OCI-LY7 (cell line): ENCODE measurements at regions not wholly inside any gene's neighbourhood (a gene's known extent, or its start where the extent isn't known, plus 50 kb on each side); places are given as distances from the start of the nearest gene placed in this dataset.

ENCODE experiments used
- BruUV-seq: library from RNA; stranded (reverse); fragments of 400-500 nt; replicated peaks from 2 replicates; lab custom pipeline; 2021; lab: Mats Ljungman, UMichigan
- CTCF ChIA-PET: fragments of 300-600 bp; sonication (Branson Sonifier 250); formaldehyde crosslinking; loops from one replicate; lab custom pipeline; 2022; ENCODE audit warnings: antibody characterized with exemption; ENCODE audit not compliant: unreplicated experiment; lab: Charles Lee
- POLR2A ChIA-PET: fragments of 300-600 bp; sonication (Branson Sonifier 250); formaldehyde crosslinking; loops from one replicate; lab custom pipeline; 2022; ENCODE audit warnings: antibody characterized with exemption; lab: Charles Lee
- DNase-seq: peaks from one replicate; pipeline ENCODE4 v3.0.0-alpha.2; 2015; ENCODE audit warnings: low spot score
- H2AFZ ChIP-seq: fragments of 200-600 bp; sonication (generic), shearing (Covaris generic); 2 replicates; pipeline ENCODE4 v1.6.1; 2014; ENCODE audit warnings: mild to moderate bottlenecking, antibody characterized with exemption, low read length, moderate library complexity
- H3K27ac ChIP-seq: fragments of 200-600 bp; sonication (generic); 2 replicates; pipeline ENCODE4 v1.5.1; 2014; ENCODE audit warnings: mixed run types, low read depth, mild to moderate bottlenecking, moderate library complexity, low read length, inconsistent platforms; ENCODE audit not compliant: poor library complexity, severe bottlenecking
- H3K36me3 ChIP-seq: fragments of 200-600 bp; sonication (generic); 2 replicates; pipeline ENCODE4 v1.6.1; 2014; ENCODE audit warnings: mild to moderate bottlenecking, antibody characterized with exemption, low read length, moderate library complexity, mixed read lengths; ENCODE audit not compliant: insufficient read depth
- H3K4me1 ChIP-seq: fragments of 200-600 bp; sonication (generic); 2 replicates; pipeline ENCODE4 v1.5.1; 2014; ENCODE audit warnings: mild to moderate bottlenecking, low read length; ENCODE audit not compliant: insufficient read depth, poor library complexity, severe bottlenecking
- H3K4me2 ChIP-seq: fragments of 200-600 bp; sonication (generic); 2 replicates; pipeline ENCODE4 v1.6.1; 2014; ENCODE audit warnings: mild to moderate bottlenecking, low read length
- H3K4me3 ChIP-seq: fragments of 200-600 bp; sonication (generic); 2 replicates; pipeline ENCODE4 v1.5.1; 2014; ENCODE audit warnings: mild to moderate bottlenecking, low read depth, low read length; ENCODE audit not compliant: poor library complexity, severe bottlenecking
- H3K79me2 ChIP-seq: fragments of 200-600 bp; sonication (generic); 2 replicates; pipeline ENCODE4 v1.6.1; 2016; ENCODE audit warnings: low read depth, mild to moderate bottlenecking, low read length, moderate library complexity, mixed read lengths; ENCODE audit not compliant: insufficient read depth
- H3K9me2 ChIP-seq: fragments of 200-600 bp; sonication (generic); 2 replicates; pipeline ENCODE4 v1.6.1; 2016; ENCODE audit warnings: mild to moderate bottlenecking, low read length, mixed read lengths; ENCODE audit not compliant: insufficient read depth
- H3K9me3 ChIP-seq: fragments of 200-600 bp; sonication (generic); 2 replicates; pipeline ENCODE4 v1.6.1; 2014; ENCODE audit warnings: mild to moderate bottlenecking, mixed run types, low read length, mixed read lengths
- H4K20me1 ChIP-seq: fragments of 200-600 bp; sonication (generic); 2 replicates; pipeline ENCODE4 v1.6.1; 2014; ENCODE audit warnings: mild to moderate bottlenecking, antibody characterized with exemption, low read length, moderate library complexity, mixed read lengths; ENCODE audit not compliant: insufficient read depth
- CTCF ChIP-seq: fragments of 200-600 bp; sonication (generic); conservative IDR thresholded peaks from 2 replicates; pipeline ENCODE4 v1.5.1; 2014; ENCODE audit warnings: mild to moderate bottlenecking, antibody characterized with exemption, low read length, moderate library complexity, mixed read lengths
- EZH2phosphoT487 ChIP-seq: fragments of 200-600 bp; sonication (generic); IDR thresholded peaks from 2 replicates; pipeline ENCODE4 v1.6.1; 2018; ENCODE audit warnings: low read depth, borderline replicate concordance, mild to moderate bottlenecking, mixed run types, antibody characterized with exemption, low read length, moderate library complexity, mixed read lengths
- intact Hi-C: fragments of 100-400 bp; cut with micrococcal nuclease; formaldehyde crosslinking; loops from one replicate; pipeline ENCODE4 v1.10.0; 2022; ENCODE audit not compliant: unreplicated experiment

- no peak overlapping the region for H2AFZ ChIP-seq
- TF ChIP-seq CTCF (no peak), EZH2phosphoT487 (no peak)
Measured at GRCh38 chr13:88685459-88685858, 1014.3 kb downstream of the SLITRK5 start.

GRCh38 chr13:88701551-88701950 is 1030.4 kb downstream of the SLITRK5 start:
- Histone ChIP-seq H4K20me1 (no peaks in the 10 kb centered on the region), H3K4me2 (no peak overlapping the region), H3K9me2 (no peaks in the 10 kb centered on the region), H3K4me3 (no peak overlapping the region), H3K79me2 (no peaks in the 10 kb centered on the region), H2AFZ (no peak overlapping the region), H3K27ac (no peak overlapping the region), H3K9me3 (no peaks in the 10 kb centered on the region), H3K36me3 (no peaks in the 10 kb centered on the region), H3K4me1 (no peaks in the 10 kb centered on the region)
- TF ChIP-seq EZH2phosphoT487 (no peak), CTCF (no peak)
- no peak for DNase-seq
- CTCF ChIA-PET = no interaction called here
- no TSS peak for BruUV-seq
- intact Hi-C loops = no loop called here
- POLR2A ChIA-PET = no interaction called here

More at GRCh38 chr13:88685459-88685858, 1014.3 kb downstream of the SLITRK5 start:
- no TSS peak for BruUV-seq
- no peaks in the 10 kb centered on the region for H3K9me2 ChIP-seq
- H3K4me1 ChIP-seq = no peaks in the 10 kb centered on the region
- no peaks in the 10 kb centered on the region for H4K20me1 ChIP-seq
- no peak overlapping the region for H3K4me2 ChIP-seq
- no peak overlapping the region for H3K4me3 ChIP-seq
- no peak overlapping the region for H3K27ac ChIP-seq
- no peak for DNase-seq
- intact Hi-C loops = no loop called here
- POLR2A ChIA-PET = no interaction called here
- H3K36me3 ChIP-seq = no peaks in the 10 kb centered on the region
- CTCF ChIA-PET = no interaction called here
- H3K9me3 ChIP-seq = no peaks in the 10 kb centered on the region
- H3K79me2 ChIP-seq = no peaks in the 10 kb centered on the region

- TF ChIP-seq CTCF = no peak
- TF ChIP-seq EZH2phosphoT487 = no peak
- Histone ChIP-seq H3K9me2 (no peaks in the 10 kb centered on the region), H3K4me2 (no peak overlapping the region), H3K36me3 (no peaks in the 10 kb centered on the region), H3K9me3 (no peaks in the 10 kb centered on the region), H3K4me1 (no peaks in the 10 kb centered on the region), H3K4me3 (no peak overlapping the region), H4K20me1 (no peaks in the 10 kb centered on the region), H2AFZ (no peak overlapping the region; the same call in 1 of the 2 replicates), H3K27ac (no peak overlapping the region), H3K79me2 (no peaks in the 10 kb centered on the region)
- ChIA-PET CTCF (no interaction called here), POLR2A (interaction anchor here (0.6 to 1.3 kb wide), 3 partner anchors 12 to 1799 kb away, joined by 3 to 4 read pairs (median 3); no protein-coding TSS in a partner anchor)
- no peak for DNase-seq
- intact Hi-C loops = no loop called here
- no TSS peak for BruUV-seq
Measured at GRCh38 chr13:88704600-88705275, 1033.6 kb downstream of the SLITRK5 start.
